NT2/D1 (cell line): ENCODE measurements at regions not wholly inside any gene's neighbourhood (a gene's known extent, or its start where the extent isn't known, plus 50 kb on each side); places are given as distances from the start of the nearest gene placed in this dataset.

Experiments used
- YY1 ChIP-seq: IDR thresholded peaks from 2 replicates; pipeline ENCODE4 v1.6.1; 2011; ENCODE audit not compliant: insufficient read length, insufficient read depth
- ZNF274 ChIP-seq: IDR thresholded peaks from 2 replicates; pipeline ENCODE4 v1.6.1; 2011; ENCODE audit warnings: mild to moderate bottlenecking, low read depth, low read length

DNA sequence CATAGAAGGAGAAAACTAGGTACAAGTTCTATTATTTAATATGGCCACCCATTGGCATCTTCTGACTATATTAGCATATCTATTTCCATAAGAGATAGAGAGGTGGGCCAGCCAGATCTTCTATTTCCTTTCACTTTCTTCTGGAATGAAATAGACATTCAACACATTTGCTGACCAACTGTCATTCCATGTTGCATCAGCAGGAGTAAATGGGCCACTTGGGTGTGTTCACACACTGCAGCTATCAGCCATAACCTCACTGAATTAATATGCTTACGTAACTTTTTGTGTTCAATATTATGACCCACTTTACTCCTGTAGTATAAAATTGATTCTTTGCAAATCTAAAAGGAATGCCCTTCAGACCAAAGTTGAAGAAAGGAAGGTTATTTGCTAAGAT lies 106.2 kb upstream of the LGR5 start:
- TF ChIP-seq ZNF274 = no peak
- no peak for TF ChIP-seq YY1
